PFSK-1 (cell line): ENCODE measurements at regions not wholly inside any gene's neighbourhood (a gene's known extent, or its start where the extent isn't known, plus 50 kb on each side); places are given as distances from the start of the nearest gene placed in this dataset.

ENCODE experiments used
- FOXP2 ChIP-seq: optimal IDR thresholded peaks from 2 replicates; pipeline ENCODE3; 2011; ENCODE audit warnings: borderline replicate concordance, control low read depth, inconsistent platforms; ENCODE audit not compliant: insufficient read depth; ENCODE audit errors: extremely low read length, extremely low read depth
- POLR2AphosphoS5 ChIP-seq: IDR thresholded peaks from 2 replicates; pipeline ENCODE4 v1.6.1; 2012; ENCODE audit warnings: low read depth, mild to moderate bottlenecking, control low read depth, low read length, moderate library complexity
- REST ChIP-seq, 2 experiments: IDR thresholded peaks; 2 replicates each; pipeline versions ENCODE4 v1.6.1 to v1.8.0; 2011 to 2012; ENCODE audit warnings: low read depth in 2 of 2, low read length in 2 of 2, control low read depth in 1 of 2, inconsistent platforms in 1 of 2, mild to moderate bottlenecking in 1 of 2, moderate library complexity in 1 of 2; ENCODE audit not compliant: insufficient read depth in 1 of 2
- SIN3A ChIP-seq: IDR thresholded peaks from 2 replicates; pipeline ENCODE4 v1.6.1; 2012; ENCODE audit warnings: mild to moderate bottlenecking, low read length, moderate library complexity, borderline replicate concordance; ENCODE audit not compliant: insufficient read depth
- TAF1 ChIP-seq: IDR thresholded peaks from 2 replicates; pipeline ENCODE4 v1.6.1; 2012; ENCODE audit warnings: low read length, control low read depth, borderline replicate concordance; ENCODE audit not compliant: insufficient read depth

DNA sequence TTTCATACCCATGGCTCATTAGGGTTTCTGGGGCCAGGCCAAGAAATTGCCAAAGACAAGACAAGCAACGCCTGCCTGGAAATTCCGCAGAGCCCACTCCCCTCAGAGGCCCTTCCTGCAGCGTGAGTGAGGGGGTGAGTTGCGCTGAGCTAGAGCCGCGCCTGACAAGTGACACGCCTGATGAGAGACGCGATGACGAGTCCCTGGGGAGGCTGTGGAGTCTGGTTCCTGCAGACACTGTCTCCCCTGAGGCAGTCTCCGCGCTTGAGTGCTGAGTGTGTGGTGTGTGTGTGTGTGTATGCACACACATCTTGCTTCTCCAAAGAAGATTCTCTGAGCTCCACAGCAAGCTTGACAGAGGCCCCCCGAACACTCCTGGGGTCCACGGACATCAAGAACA, 269.8 kb downstream of the BCOR start:
- TF ChIP-seq REST (IDR thresholded peaks at IDR 0.05; ENCODE audit: insufficient read depth in 1 of 2, low read depth in 2 of 2, low read length in 2 of 2) (no peak), TAF1 (no peak)

- no peak for TF ChIP-seq POLR2AphosphoS5
- TF ChIP-seq FOXP2: no peak
- TF ChIP-seq SIN3A: no peak
Measured at GRCh38 chrX:39828971-39829370, 268.8 kb downstream of the BCOR start.

DNA sequence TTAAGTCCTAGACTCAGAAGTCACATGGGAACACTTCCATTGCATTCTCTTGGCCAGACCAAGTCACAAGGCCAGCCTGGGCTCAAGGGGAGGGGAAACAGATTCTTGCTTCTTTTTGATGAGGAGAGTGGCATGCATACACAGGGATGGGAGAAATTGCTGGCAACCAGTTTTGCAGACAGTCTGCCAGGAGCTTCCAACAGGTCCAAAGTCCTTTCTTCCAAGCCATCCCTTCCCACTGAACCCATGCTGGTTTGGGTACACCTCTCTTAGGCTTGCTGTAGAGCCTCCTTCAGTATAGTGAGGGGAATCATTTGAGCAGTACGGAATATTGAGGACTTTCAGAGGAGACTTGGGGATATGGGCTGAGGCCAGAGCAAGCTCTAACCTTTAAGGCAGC, 267.8 kb downstream of the BCOR start:
- TF ChIP-seq REST (IDR thresholded peaks at IDR 0.05; ENCODE audit: insufficient read depth in 1 of 2, low read depth in 2 of 2, low read length in 2 of 2): no peak
- TF ChIP-seq POLR2AphosphoS5: no peak
- TF ChIP-seq SIN3A: no peak

DNA sequence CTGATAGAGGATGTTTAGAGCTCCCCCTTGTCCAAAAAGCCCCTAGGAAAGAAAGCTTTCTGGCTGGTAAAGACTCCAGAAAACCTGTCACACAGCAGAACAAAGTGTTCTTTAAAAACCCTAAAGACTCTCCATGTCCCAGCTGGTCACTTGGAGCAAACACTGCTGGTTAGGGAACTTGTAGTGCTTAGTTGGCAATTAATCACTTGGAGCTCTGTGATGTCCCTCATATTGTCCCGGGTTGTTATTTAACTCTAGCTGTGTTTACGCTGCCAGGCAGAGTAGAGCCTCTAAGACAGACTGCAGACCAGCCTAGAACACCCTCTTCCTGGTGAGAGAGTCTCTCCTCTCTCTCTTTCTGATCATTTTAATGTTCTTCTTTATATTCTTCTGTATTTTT, 267.3 kb downstream of the BCOR start:
- TF ChIP-seq FOXP2: no peak
- TF ChIP-seq REST (IDR thresholded peaks at IDR 0.05; ENCODE audit: insufficient read depth in 1 of 2, low read depth in 2 of 2, low read length in 2 of 2): no peak
- no peak for TF ChIP-seq TAF1
- TF ChIP-seq POLR2AphosphoS5: no peak
- TF ChIP-seq SIN3A: no peak

DNA sequence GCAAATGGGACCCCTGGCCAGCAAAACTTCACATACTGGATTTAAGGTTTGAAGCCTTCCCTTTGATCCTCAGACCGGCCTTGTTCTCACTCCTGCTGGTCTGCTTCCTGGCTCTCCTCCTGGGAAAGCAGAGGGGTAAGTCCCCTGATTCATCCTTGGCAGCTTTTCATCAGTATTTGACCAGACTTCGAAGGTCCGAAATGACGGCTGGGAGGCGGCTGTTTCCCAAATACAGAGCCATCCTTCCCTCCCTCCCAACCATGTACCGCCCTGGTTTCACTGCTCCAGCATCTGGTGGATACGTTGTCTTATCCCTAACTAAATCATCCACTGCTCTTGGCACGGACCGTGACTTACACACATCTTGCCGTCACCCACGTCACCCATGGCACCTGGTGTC, 265.5 kb downstream of the BCOR start:
- TF ChIP-seq POLR2AphosphoS5 (no peak), FOXP2 (no peak), TAF1 (no peak), SIN3A (no peak), REST (IDR thresholded peaks at IDR 0.05; ENCODE audit: insufficient read depth in 1 of 2, low read depth in 2 of 2, low read length in 2 of 2) (no peak)

DNA sequence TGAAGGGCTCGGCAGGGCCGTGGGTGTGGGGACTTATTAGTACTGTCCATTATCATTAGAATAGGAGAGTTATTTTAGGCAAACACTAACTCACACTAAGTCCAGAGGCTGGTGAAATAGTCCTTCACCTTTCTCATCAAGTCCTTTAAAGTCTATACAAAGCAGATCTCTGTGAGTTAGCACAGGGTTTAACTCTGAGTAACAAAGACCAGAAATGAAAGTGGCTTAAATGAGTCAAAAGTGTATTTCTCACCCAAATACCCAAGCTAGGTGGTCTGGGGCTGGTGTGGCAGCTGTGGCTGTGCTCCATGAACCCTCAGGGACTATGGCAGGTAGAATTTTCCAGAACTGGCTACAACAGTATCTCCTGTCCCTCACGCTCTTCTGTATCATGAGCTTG, 263.2 kb downstream of the BCOR start:
- TF ChIP-seq FOXP2: no peak
